GM12892 (cell line): ENCODE measurements at regions not wholly inside any gene's neighbourhood (a gene's known extent, or its start where the extent isn't known, plus 50 kb on each side); places are given as distances from the start of the nearest gene placed in this dataset.

Experiments used
- POLR2A ChIP-seq: IDR thresholded peaks from 2 replicates; pipeline ENCODE4 v1.6.1; 2011; ENCODE audit warnings: low read depth, low read length, control low read depth
- POLR2AphosphoS5 ChIP-seq: IDR thresholded peaks from 2 replicates; pipeline ENCODE4 v1.6.1; 2011; ENCODE audit warnings: low read depth, low read length, control low read depth

GRCh38 chr6:14462135-14462534 lies 344.6 kb downstream of the CD83 start:
- TF ChIP-seq POLR2AphosphoS5, result no peak
- TF ChIP-seq POLR2A, result no peak
